ENCODE measurements at regions not wholly inside any gene's neighbourhood (a gene's known extent, or its start where the extent isn't known, plus 50 kb on each side); places are given as distances from the start of the nearest gene placed in this dataset.
A peak's percentile ranks its signal among the peaks of the same experiment; 100 is the strongest.

DNA sequence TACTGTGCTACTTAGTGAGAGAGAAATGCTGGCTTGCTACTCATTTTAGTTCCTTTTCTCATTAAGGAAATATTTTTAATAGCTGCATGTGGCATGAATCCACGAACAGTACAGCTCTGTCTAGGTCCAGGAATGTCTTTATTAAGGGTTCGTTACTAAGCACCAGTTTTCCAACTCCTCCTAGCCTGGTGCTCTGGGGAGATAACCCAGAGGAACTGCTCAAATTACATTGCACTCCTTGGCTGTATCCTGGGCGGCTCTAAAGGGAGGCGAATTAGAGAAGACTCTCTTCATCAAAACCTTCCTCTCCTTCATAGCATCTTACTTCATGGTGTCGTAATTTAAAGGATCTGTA, 101.3 kb downstream of the PPM1A start:
- Histone ChIP-seq H3K9ac (ENCODE audit: low read depth, low read length) (no peak overlapping the region), H2BK120ac (ENCODE audit: low read depth, low read length) (no peak overlapping the region), H3K9me3 (ENCODE audit: control insufficient read depth, insufficient read depth, low read length) (no peaks in the 10 kb centered on the region), H2BK5ac (ENCODE audit: low read depth, low read length, poor library complexity, severe bottlenecking) (no peak overlapping the region), H3K36me3 (ENCODE audit: control insufficient read depth, insufficient read depth, low read length) (no peaks in the 10 kb centered on the region), H4K91ac (ENCODE audit: insufficient read depth, low read depth, low read length) (no peak overlapping the region), H2AK9ac (replicated peaks; ENCODE audit: low read depth, low read length, poor library complexity) (no peak overlapping the region), H3K56ac (ENCODE audit: extremely low read depth, insufficient read depth, low read length) (no peak overlapping the region), H4K5ac (ENCODE audit: low read depth, low read length) (no peak overlapping the region), H2AFZ (replicated peaks; ENCODE audit: low read length, poor library complexity) (no peak overlapping the region), H3K14ac (replicated peaks; ENCODE audit: low read depth, low read length) (no peak overlapping the region), H2BK15ac (ENCODE audit: low read depth, low read length) (no peak overlapping the region), H3K18ac (ENCODE audit: low read depth, low read length) (no peak overlapping the region), H3K27me3 (ENCODE audit: control insufficient read depth, insufficient read depth, low read length) (peaks cover 15% of the 10 kb centered on the region), H4K8ac (ENCODE audit: low read depth in 2 of 2, low read length in 2 of 2) (no peak overlapping the region), H3K27ac (ENCODE audit: insufficient read depth, low read length) (no peak overlapping the region), H3K4me2 (ENCODE audit: low read depth, low read length) (peak overlapping the region; percentile 43; the same call in 1 of the 2 replicates), H3K4ac (ENCODE audit: low read depth, low read length) (no peak overlapping the region), H3K23ac (ENCODE audit: low read depth, low read length) (no peak overlapping the region), H2AK5ac (ENCODE audit: low read depth, low read length) (no peak overlapping the region), H2BK20ac (ENCODE audit: low read depth, low read length) (no peak overlapping the region), H3K79me1 (ENCODE audit: low read depth in 1 of 2, low read length in 2 of 2) (no peaks in the 10 kb centered on the region), H4K20me1 (ENCODE audit: insufficient read depth, low read length) (no peaks in the 10 kb centered on the region), H3K4me1 (ENCODE audit: control insufficient read depth, insufficient read depth, low read length) (no peaks in the 10 kb centered on the region), H3K4me3 (ENCODE audit: insufficient read depth, low read depth, low read length) (no peak overlapping the region), H3K9me1 (ENCODE audit: insufficient read depth, low read length) (no peaks in the 10 kb centered on the region)
- CTCF ChIA-PET = interaction anchor here (0.7 to 2.9 kb wide), 11 partner anchors 9 to 1552 kb away, joined by 3 to 15 read pairs (median 5); no protein-coding TSS in a partner anchor
- in situ Hi-C loops (cut with MboI; ENCODE audit: low sequenced_read_pairs) = no loop called here
- BruUV-seq (replicated peaks) = no TSS peak
- intact Hi-C loops (cut with micrococcal nuclease) = loop anchor here (1.0 to 5.0 kb wide), 4 partner anchors 137 to 936 kb away; partner anchors contain the start of gene C14orf39
- no peak for DNase-seq
- no CpG with 5 or more reads among the region's 5 CpGs for WGBS, 2 experiments (ENCODE audit: extremely low coverage in 2 of 2, insufficient read length in 1 of 2)
- POLR2A ChIA-PET (ENCODE audit: unreplicated experiment) = no interaction called here
- no peak for TF ChIP-seq RCOR1 (IDR thresholded peaks at IDR 0.05; ENCODE audit: insufficient replicate concordance, low read length)
- TF ChIP-seq, protein P1, sequence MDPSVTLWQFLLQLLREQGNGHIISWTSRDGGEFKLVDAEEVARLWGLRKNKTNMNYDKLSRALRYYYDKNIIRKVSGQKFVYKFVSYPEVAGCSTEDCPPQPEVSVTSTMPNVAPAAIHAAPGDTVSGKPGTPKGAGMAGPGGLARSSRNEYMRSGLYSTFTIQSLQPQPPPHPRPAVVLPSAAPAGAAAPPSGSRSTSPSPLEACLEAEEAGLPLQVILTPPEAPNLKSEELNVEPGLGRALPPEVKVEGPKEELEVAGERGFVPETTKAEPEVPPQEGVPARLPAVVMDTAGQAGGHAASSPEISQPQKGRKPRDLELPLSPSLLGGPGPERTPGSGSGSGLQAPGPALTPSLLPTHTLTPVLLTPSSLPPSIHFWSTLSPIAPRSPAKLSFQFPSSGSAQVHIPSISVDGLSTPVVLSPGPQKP (IDR thresholded peaks at IDR 0.05; ENCODE audit: borderline replicate concordance, low read depth, low read length) = no peak
- dilution Hi-C loops (cut with HindIII; ENCODE audit: low sequenced_read_pairs, unreplicated experiment) = no loop called here
- ATAC-seq (ENCODE audit: low read depth) = peak; percentile 83
